ENCODE measurements at regions not wholly inside any gene's neighbourhood (a gene's known extent, or its start where the extent isn't known, plus 50 kb on each side); places are given as distances from the start of the nearest gene placed in this dataset.

GRCh38 chr14:66078006-66078405, 408.2 kb upstream of the CCDC196 start:
- no peak for DNase-seq

- no peak for DNase-seq
Observed at GRCh38 chr14:66081594-66082376, 404.4 kb upstream of the CCDC196 start.

- DNase-seq, result no peak
Observed at GRCh38 chr14:66085224-66085623, 400.9 kb upstream of the CCDC196 start.

- no peak for DNase-seq
Observed at GRCh38 chr14:66085665-66086064, 400.5 kb upstream of the CCDC196 start.

GRCh38 chr14:66087231-66087630, 398.9 kb upstream of the CCDC196 start:
- no peak for DNase-seq

GRCh38 chr14:66088656-66089055, 397.5 kb upstream of the CCDC196 start:
- no peak for DNase-seq

- DNase-seq, result no peak
Observed at GRCh38 chr14:66092206-66092605, 394.0 kb upstream of the CCDC196 start.

- DNase-seq, result no peak
Observed at GRCh38 chr14:66092748-66093147, 393.4 kb upstream of the CCDC196 start.

GRCh38 chr14:66094001-66094727, 392.0 kb upstream of the CCDC196 start:
- no peak for DNase-seq

- no peak for DNase-seq
Observed at GRCh38 chr14:66099451-66099850, 386.7 kb upstream of the CCDC196 start.

- DNase-seq, result no peak
Observed at GRCh38 chr14:66099931-66100330, 386.2 kb upstream of the CCDC196 start.

GRCh38 chr14:66101662-66102061, 384.5 kb upstream of the CCDC196 start:
- DNase-seq, result no peak

- no peak for DNase-seq
Observed at GRCh38 chr14:66104486-66104885, 381.7 kb upstream of the CCDC196 start.

- no peak for DNase-seq
Observed at GRCh38 chr14:66105815-66106214, 380.4 kb upstream of the CCDC196 start.

- no peak for DNase-seq
Observed at GRCh38 chr14:66109426-66109825, 376.7 kb upstream of the CCDC196 start.

- DNase-seq, result no peak
Observed at GRCh38 chr14:66111891-66112290, 374.3 kb upstream of the CCDC196 start.

- DNase-seq, result no peak
Observed at GRCh38 chr14:66114071-66114470, 372.1 kb upstream of the CCDC196 start.

- DNase-seq, result no peak
Observed at GRCh38 chr14:66115740-66116502, 370.2 kb upstream of the CCDC196 start.

GRCh38 chr14:66116732-66117131, 369.4 kb upstream of the CCDC196 start:
- no peak for DNase-seq

- DNase-seq, result no peak
Observed at GRCh38 chr14:66117600-66117999, 368.6 kb upstream of the CCDC196 start.

GRCh38 chr14:66119606-66120231, 366.5 kb upstream of the CCDC196 start:
- no peak for DNase-seq

- DNase-seq, result no peak
Observed at GRCh38 chr14:66120402-66120801, 365.8 kb upstream of the CCDC196 start.

GRCh38 chr14:66121859-66122258, 364.3 kb upstream of the CCDC196 start:
- no peak for DNase-seq
